ENCODE measurements at regions not wholly inside any gene's neighbourhood (a gene's known extent, or its start where the extent isn't known, plus 50 kb on each side); places are given as distances from the start of the nearest gene placed in this dataset.
"Not testable (repeated sequence)": the region's sequence is repeated elsewhere in the genome, so short reads cannot be mapped to it uniquely, and the experiment has no call there.

DNA sequence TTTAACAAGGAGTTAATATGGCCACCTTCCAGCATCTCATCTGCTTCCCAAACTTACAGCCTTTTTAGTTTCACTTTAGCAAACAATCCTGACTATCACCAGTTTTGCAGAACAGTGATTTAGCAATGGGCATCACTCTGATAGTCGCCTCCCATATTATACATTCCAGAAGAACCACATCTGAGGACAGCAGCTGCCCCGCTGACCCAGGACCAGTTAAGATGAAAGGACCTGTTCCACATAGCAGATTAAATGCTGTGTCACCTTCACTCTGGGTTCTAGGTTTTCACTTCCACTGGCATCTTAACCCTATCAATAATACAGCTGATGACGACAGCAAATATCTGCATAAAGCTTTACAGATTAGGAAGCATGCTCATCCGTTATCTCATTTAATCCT is 99.8 kb downstream of the TRIM69 start:
- TF ChIP-seq CTCF (conservative IDR thresholded peaks at IDR 0.05; ENCODE audit: low read depth, low read length): no peak
- no peak for DNase-seq (ENCODE audit: low read depth)
- no peak overlapping the region for H3K4me3 ChIP-seq (ENCODE audit: low read depth, low read length)

GRCh38 chr15:44838929-44839328 is 102.6 kb downstream of the TRIM69 start:
- peak; percentile 48 for DNase-seq (ENCODE audit: low read depth)
- H3K4me3 ChIP-seq (ENCODE audit: low read depth, low read length): not testable (repeated sequence)

GRCh38 chr15:44841762-44842161 is 105.4 kb downstream of the TRIM69 start:
- not testable (repeated sequence) for DNase-seq (ENCODE audit: low read depth)

DNA sequence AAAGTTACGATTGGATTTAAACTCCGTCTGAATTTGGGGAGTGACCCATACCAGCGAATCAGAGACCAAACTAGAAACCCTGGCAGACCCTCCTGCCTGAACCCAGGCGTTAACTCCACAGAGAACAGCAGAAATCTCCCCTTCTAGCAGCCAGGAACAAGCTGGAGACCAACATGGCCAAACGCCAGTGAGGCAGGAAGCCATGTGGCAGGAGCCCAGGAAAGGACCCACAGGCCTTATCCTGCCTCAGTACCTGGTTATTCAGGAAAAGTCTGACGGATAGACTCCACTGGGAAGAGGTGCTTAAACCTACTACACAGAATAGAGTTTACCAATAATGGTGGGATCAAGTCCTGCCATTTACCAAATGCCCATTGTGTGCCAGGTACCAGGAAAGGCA is 106.6 kb downstream of the TRIM69 start:
- DNase-seq (ENCODE audit: low read depth): not testable (repeated sequence)

More at GRCh38 chr15:44841762-44842161, 105.4 kb downstream of the TRIM69 start:
- not testable (repeated sequence) for H3K4me3 ChIP-seq (ENCODE audit: low read depth, low read length)

DNA sequence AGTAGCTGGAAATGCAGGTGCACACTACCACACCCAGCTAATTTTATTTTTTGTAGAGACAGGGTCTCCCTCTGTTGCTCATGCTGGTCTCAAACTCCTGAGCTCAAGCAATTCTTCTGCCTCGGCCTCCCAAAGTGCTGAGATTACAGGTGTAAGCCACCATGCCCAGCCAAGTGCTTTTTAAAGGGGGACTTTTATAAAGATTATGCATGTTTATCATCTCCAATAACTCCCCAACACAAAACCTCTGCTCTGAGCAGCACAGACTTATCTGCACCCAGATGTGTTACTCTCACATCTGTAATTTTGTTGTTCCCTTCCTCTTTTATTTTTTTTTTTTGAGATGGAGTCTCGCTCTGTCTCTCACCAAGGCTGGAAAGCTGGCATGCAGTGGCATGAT is 108.6 kb downstream of the TRIM69 start:
- not testable (repeated sequence) for DNase-seq (ENCODE audit: low read depth)

More for the DNA sequence above, 106.6 kb downstream of the TRIM69 start:
- H3K4me3 ChIP-seq (ENCODE audit: low read depth, low read length): not testable (repeated sequence)

GRCh38 chr15:44846156-44846555 is 109.8 kb downstream of the TRIM69 start:
- not testable (repeated sequence) for H3K4me3 ChIP-seq (ENCODE audit: low read depth, low read length); DNase-seq (ENCODE audit: low read depth)

More for the DNA sequence above, 108.6 kb downstream of the TRIM69 start:
- not testable (repeated sequence) for H3K4me3 ChIP-seq (ENCODE audit: low read depth, low read length)

- DNase-seq (ENCODE audit: low read depth); H3K4me3 ChIP-seq (ENCODE audit: low read depth, low read length): not testable (repeated sequence)
Observed at GRCh38 chr15:44847555-44847954, 108.9 kb upstream of the TERB2 start.

GRCh38 chr15:44848859-44849258 is 107.6 kb upstream of the TERB2 start:
- not testable (repeated sequence) for DNase-seq (ENCODE audit: low read depth); H3K4me3 ChIP-seq (ENCODE audit: low read depth, low read length)

GRCh38 chr15:44849701-44850403 is 106.6 kb upstream of the TERB2 start:
- H3K4me3 ChIP-seq (ENCODE audit: low read depth, low read length); DNase-seq (ENCODE audit: low read depth): not testable (repeated sequence)

DNA sequence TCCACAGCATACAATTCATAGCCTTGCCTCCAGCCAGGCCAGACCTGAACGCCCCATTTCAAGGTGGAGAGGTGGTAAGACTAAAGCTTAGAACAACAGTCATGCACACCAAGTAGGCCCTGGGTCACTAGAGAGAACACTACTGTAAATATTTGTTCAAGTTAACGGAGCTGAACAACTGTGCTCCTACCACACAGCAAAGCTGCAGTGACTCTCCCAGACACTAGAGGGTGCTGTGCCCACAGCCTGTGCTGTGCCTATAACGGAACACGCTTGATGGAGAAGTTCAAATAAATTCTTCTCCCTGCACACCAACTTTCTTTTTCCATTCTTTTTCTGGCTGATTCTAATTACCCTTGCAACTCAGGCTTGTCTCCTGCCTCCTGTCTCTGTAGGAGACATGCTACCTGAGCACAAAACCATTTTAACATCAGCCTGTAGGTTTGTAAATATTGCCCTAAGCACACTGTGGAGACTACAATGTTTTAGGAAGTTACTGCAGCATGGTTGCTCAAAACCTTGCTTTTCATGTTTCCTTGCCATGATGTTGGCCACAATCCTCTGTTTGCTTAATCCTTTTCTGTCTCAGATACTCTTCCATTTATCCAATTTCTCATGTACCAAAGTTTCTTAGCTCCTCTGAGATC is 103.1 kb upstream of the TERB2 start:
- H3K4me3 ChIP-seq (ENCODE audit: low read depth, low read length): not testable (repeated sequence)
- peak; percentile 40 for DNase-seq (ENCODE audit: low read depth)
- peak; percentile 87 for TF ChIP-seq CTCF (conservative IDR thresholded peaks at IDR 0.05; ENCODE audit: low read depth, low read length)

GRCh38 chr15:44854696-44855095 is 101.8 kb upstream of the TERB2 start:
- not testable (repeated sequence) for DNase-seq (ENCODE audit: low read depth); H3K4me3 ChIP-seq (ENCODE audit: low read depth, low read length)

DNA sequence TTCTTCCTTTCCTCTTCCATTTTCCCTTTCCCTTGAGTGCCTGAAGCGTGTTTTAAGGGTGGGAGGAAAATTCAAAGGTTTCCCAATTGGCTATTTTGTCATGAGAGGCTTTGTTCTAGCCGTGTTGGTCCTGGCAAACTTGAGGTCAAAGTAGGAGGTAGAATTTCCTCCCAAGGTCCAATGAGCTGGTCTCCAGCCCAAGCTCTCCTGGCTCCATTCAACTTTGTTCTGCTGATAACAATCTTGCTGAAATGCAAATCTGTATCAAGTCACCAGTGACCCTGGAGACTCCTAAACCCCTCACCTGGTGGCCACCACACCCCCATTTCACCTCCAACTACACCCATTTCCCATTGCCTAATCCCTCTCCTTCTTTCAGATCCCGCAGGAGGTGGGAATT is 100.2 kb upstream of the TERB2 start:
- DNase-seq (ENCODE audit: low read depth): not testable (repeated sequence)

GRCh38 chr15:44857164-44857710 is 99.2 kb upstream of the TERB2 start:
- DNase-seq (ENCODE audit: low read depth); H3K4me3 ChIP-seq (ENCODE audit: low read depth, low read length): not testable (repeated sequence)

More for the DNA sequence above, 100.2 kb upstream of the TERB2 start:
- H3K4me3 ChIP-seq (ENCODE audit: low read depth, low read length): not testable (repeated sequence)

GRCh38 chr15:44859088-44859487 is 97.4 kb upstream of the TERB2 start:
- H3K4me3 ChIP-seq (ENCODE audit: low read depth, low read length); DNase-seq (ENCODE audit: low read depth): not testable (repeated sequence)

DNA sequence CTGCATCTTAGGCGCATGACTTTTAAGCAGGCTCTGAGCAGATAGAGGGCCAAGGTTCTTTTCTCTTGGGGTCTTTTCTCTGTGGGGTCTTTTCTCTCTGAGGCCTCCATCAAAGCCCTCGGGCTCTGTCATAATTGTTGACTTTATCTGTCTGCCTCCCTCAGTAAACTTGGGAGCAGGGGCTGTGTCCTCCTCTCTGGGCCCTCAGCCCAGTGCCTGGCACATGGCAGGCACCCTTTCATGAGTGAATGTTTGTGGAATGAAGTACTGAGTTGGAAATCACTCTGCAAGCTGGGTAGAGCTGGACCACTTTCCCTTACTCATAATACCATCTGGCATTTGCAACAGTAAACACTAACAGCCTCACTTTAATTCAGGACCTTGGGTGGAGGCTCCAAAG is 96.3 kb upstream of the TERB2 start:
- DNase-seq (ENCODE audit: low read depth): not testable (repeated sequence)

More for the DNA sequence above, 96.3 kb upstream of the TERB2 start:
- not testable (repeated sequence) for H3K4me3 ChIP-seq (ENCODE audit: low read depth, low read length)
